H9 (cell line): ENCODE measurements at regions not wholly inside any gene's neighbourhood (a gene's known extent, or its start where the extent isn't known, plus 50 kb on each side); places are given as distances from the start of the nearest gene placed in this dataset.

Source experiments
- DNase-seq: peaks from one replicate; pipeline ENCODE4 v3.0.0-alpha.2; 2017
- H2AFZ ChIP-seq: one replicate; pipeline ENCODE4 v1.6.1; 2013; ENCODE audit warnings: mild to moderate bottlenecking, low read length, control low read depth, moderate library complexity
- H2AK5ac ChIP-seq: 2 replicates; pipeline ENCODE4 v1.6.1; 2013; ENCODE audit warnings: low read length, control low read depth, mixed read lengths; ENCODE audit not compliant: insufficient read length
- H2BK120ac ChIP-seq: one replicate; pipeline ENCODE4 v1.6.1; 2013; ENCODE audit warnings: low read depth, mild to moderate bottlenecking, low read length, control low read depth, inconsistent platforms; ENCODE audit not compliant: poor library complexity, severe bottlenecking
- H2BK12ac ChIP-seq: 2 replicates; pipeline ENCODE4 v1.6.1; 2013; ENCODE audit warnings: low read length, control low read depth, mixed read lengths, low read depth; ENCODE audit not compliant: insufficient read length
- H2BK15ac ChIP-seq: 2 replicates; pipeline ENCODE4 v1.6.1; 2013; ENCODE audit warnings: low read depth, low read length, control low read depth
- H2BK20ac ChIP-seq: one replicate; pipeline ENCODE4 v1.6.1; 2013; ENCODE audit warnings: low read depth, mild to moderate bottlenecking, low read length, control low read depth, inconsistent platforms; ENCODE audit not compliant: poor library complexity, severe bottlenecking
- H2BK5ac ChIP-seq: 2 replicates; pipeline ENCODE4 v1.6.1; 2013; ENCODE audit warnings: low read length, control low read depth, mixed read lengths; ENCODE audit not compliant: insufficient read length
- H3K14ac ChIP-seq: 2 replicates; pipeline ENCODE4 v1.6.1; 2013; ENCODE audit warnings: low read length, control low read depth; ENCODE audit not compliant: insufficient read depth
- H3K18ac ChIP-seq: 2 replicates; pipeline ENCODE4 v1.6.1; 2013; ENCODE audit warnings: low read depth, mild to moderate bottlenecking, mixed read lengths, low read length, control low read depth; ENCODE audit not compliant: insufficient read length
- H3K23ac ChIP-seq: 2 replicates; pipeline ENCODE4 v1.6.1; 2013; ENCODE audit warnings: low read length, control low read depth, mixed read lengths, low read depth; ENCODE audit not compliant: insufficient read length
- H3K23me2 ChIP-seq: 2 replicates; pipeline ENCODE4 v1.6.1; 2013; ENCODE audit warnings: low read depth, mild to moderate bottlenecking, mixed read lengths, low read length, control low read depth; ENCODE audit not compliant: insufficient read length, poor library complexity, severe bottlenecking
- H3K27ac ChIP-seq: 2 replicates; pipeline ENCODE4 v1.5.1; 2013; ENCODE audit warnings: low read length, control low read depth, mixed read lengths, low read depth; ENCODE audit not compliant: insufficient read length
- H3K27me3 ChIP-seq: 2 replicates; pipeline ENCODE4 v1.6.1; 2013; ENCODE audit warnings: low read length, control low read depth, inconsistent platforms; ENCODE audit not compliant: insufficient read depth
- H3K4ac ChIP-seq: 2 replicates; pipeline ENCODE4 v1.6.1; 2013; ENCODE audit warnings: low read depth, mild to moderate bottlenecking, control low read depth, inconsistent platforms, low read length, moderate library complexity
- H3K4me1 ChIP-seq: 2 replicates; pipeline ENCODE4 v1.6.1; 2013; ENCODE audit warnings: low read length, control low read depth, inconsistent platforms; ENCODE audit not compliant: insufficient read depth
- H3K4me2 ChIP-seq: 2 replicates; pipeline ENCODE4 v1.6.1; 2013; ENCODE audit warnings: low read length, control low read depth, mixed read lengths; ENCODE audit not compliant: insufficient read length, insufficient read depth
- H3K56ac ChIP-seq: 2 replicates; pipeline ENCODE4 v1.6.1; 2013; ENCODE audit warnings: low read depth, mild to moderate bottlenecking, mixed read lengths, low read length, control low read depth; ENCODE audit not compliant: insufficient read length
- H3K79me1 ChIP-seq: 2 replicates; pipeline ENCODE4 v1.6.1; 2013; ENCODE audit warnings: low read depth, mild to moderate bottlenecking, moderate library complexity, low read length, control low read depth, inconsistent platforms; ENCODE audit not compliant: insufficient read depth, poor library complexity, severe bottlenecking
- H3K79me2 ChIP-seq: 2 replicates; pipeline ENCODE4 v1.6.1; 2013; ENCODE audit warnings: low read length, control low read depth, inconsistent platforms; ENCODE audit not compliant: insufficient read depth
- H3K9ac ChIP-seq: 2 replicates; pipeline ENCODE4 v1.6.1; 2013; ENCODE audit warnings: low read length, control low read depth, mixed read lengths; ENCODE audit not compliant: insufficient read length; ENCODE audit errors: extremely low read depth
- H3K9me3 ChIP-seq: one replicate; pipeline ENCODE4 v1.6.1; 2013; ENCODE audit warnings: low read depth, low read length, inconsistent platforms; ENCODE audit not compliant: control insufficient read depth
- H3T11ph ChIP-seq: one replicate; pipeline ENCODE4 v1.6.1; 2013; ENCODE audit warnings: mild to moderate bottlenecking, low read length, control low read depth, inconsistent platforms
- H4K20me1 ChIP-seq: one replicate; pipeline ENCODE4 v1.6.1; 2013; ENCODE audit not compliant: control insufficient read depth, insufficient read length, insufficient read depth
- H4K5ac ChIP-seq: 2 replicates; pipeline ENCODE4 v1.6.1; 2013; ENCODE audit warnings: low read depth, mild to moderate bottlenecking, mixed read lengths, low read length, control low read depth; ENCODE audit not compliant: insufficient read length
- H4K8ac ChIP-seq: replicated peaks from 2 replicates; pipeline ENCODE4 v1.6.1; 2013; ENCODE audit warnings: low read length, control low read depth, mixed read lengths, low read depth; ENCODE audit not compliant: insufficient read length
- H4K91ac ChIP-seq: 2 replicates; pipeline ENCODE4 v1.6.1; 2013; ENCODE audit warnings: low read depth, mild to moderate bottlenecking, moderate library complexity, mixed read lengths, low read length, control low read depth; ENCODE audit not compliant: insufficient read length
- H3K27ac Mint-ChIP-seq, 3 experiments: 2 replicates in 2 of 3; 3 replicates in 1 of 3; pipeline ENCODE4 v1.8.0; 2020 to 2021; ENCODE audit warnings: mixed read lengths in 3 of 3, mild to moderate bottlenecking in 1 of 3, moderate library complexity in 1 of 3
- H3K27me3 Mint-ChIP-seq: 2 replicates; pipeline ENCODE4 v1.8.0; 2021; ENCODE audit warnings: low read depth, mild to moderate bottlenecking, moderate library complexity, mixed read lengths
- H3K36me3 Mint-ChIP-seq, 3 experiments: 2 replicates in 2 of 3; 3 replicates in 1 of 3; pipeline ENCODE4 v1.8.0; 2020 to 2021; ENCODE audit warnings: low read depth in 3 of 3, mixed read lengths in 3 of 3; ENCODE audit not compliant: insufficient read depth in 1 of 3
- H3K4me1 Mint-ChIP-seq, 2 experiments: 2 replicates each; pipeline ENCODE4 v1.8.0; 2020; ENCODE audit warnings: mixed read lengths in 2 of 2
- H3K4me3 Mint-ChIP-seq, 2 experiments: 2 replicates in 1 of 2; 3 replicates in 1 of 2; pipeline ENCODE4 v1.8.0; 2020 to 2021; ENCODE audit warnings: mild to moderate bottlenecking in 2 of 2, mixed read lengths in 2 of 2, moderate library complexity in 1 of 2
- H3K9me3 Mint-ChIP-seq, 2 experiments: 2 replicates in 1 of 2; 3 replicates in 1 of 2; pipeline ENCODE4 v1.8.0; 2020; ENCODE audit warnings: mild to moderate bottlenecking in 2 of 2, mixed read lengths in 2 of 2, moderate library complexity in 1 of 2
- CTCF ChIP-seq: fragments of 200-600 bp; sonication (generic); conservative IDR thresholded peaks from 3 replicates; pipeline ENCODE4 v1.8.0; 2021; ENCODE audit warnings: antibody characterized with exemption, mild to moderate bottlenecking

GRCh38 chrX:126342859-126343258 is 176.8 kb upstream of the DCAF12L2 start:
- H3K18ac ChIP-seq = no peak overlapping the region

More at GRCh38 chrX:126342859-126343258, 176.8 kb upstream of the DCAF12L2 start:
- Histone ChIP-seq H2AK5ac (no peak overlapping the region), H4K8ac (no peak overlapping the region), H3K4me2 (no peak overlapping the region), H3K79me2 (no peaks in the 10 kb centered on the region), H3T11ph (no peak overlapping the region), H4K5ac (no peak overlapping the region), H2BK12ac (no peak overlapping the region), H2AFZ (no peak overlapping the region), H3K9me3 (no peaks in the 10 kb centered on the region), H4K91ac (no peak overlapping the region), H3K56ac (no peak overlapping the region), H3K9ac (no peak overlapping the region), H3K79me1 (no peaks in the 10 kb centered on the region), H3K4ac (no peak overlapping the region), H3K23me2 (no peaks in the 10 kb centered on the region), H3K23ac (no peak overlapping the region), H3K4me1 (no peaks in the 10 kb centered on the region; the same call in 1 of the 2 replicates), H2BK120ac (no peak overlapping the region), H2BK5ac (no peak overlapping the region), H2BK15ac (no peak overlapping the region), H3K27ac (no peak overlapping the region), H3K27me3 (no peaks in the 10 kb centered on the region), H3K14ac (no peak overlapping the region), H2BK20ac (no peak overlapping the region), H4K20me1 (no peaks in the 10 kb centered on the region)
- Mint-ChIP-seq H3K27me3 (no peaks in the 10 kb centered on the region), H3K9me3 (peaks cover 28 to 60% of the 10 kb centered on the region in 2 experiments), H3K27ac (peak overlapping the region in 1 of 3 experiments; percentile 70; a peak in 1 of 7 replicates), H3K4me3 (no peak overlapping the region), H3K4me1 (peaks cover 0 to 10% of the 10 kb centered on the region in 2 experiments; a peak in 2 of 4 replicates), H3K36me3 (peaks cover 0 to 20% (median 13%) of the 10 kb centered on the region in 3 experiments; a peak in 5 of 7 replicates)
- no peak for TF ChIP-seq CTCF
- DNase-seq = no peak
